GM20431 (cell line): ENCODE measurements at regions not wholly inside any gene's neighbourhood (a gene's known extent, or its start where the extent isn't known, plus 50 kb on each side); places are given as distances from the start of the nearest gene placed in this dataset.

ENCODE experiments used
- in situ Hi-C: fragments of 300-500 bp; cut with MseI, MboI; formaldehyde crosslinking; loops from one replicate; pipeline ENCODE4 v1.15.0; 2020; ENCODE audit warnings: low sequenced_read_pairs; ENCODE audit not compliant: unreplicated experiment

DNA sequence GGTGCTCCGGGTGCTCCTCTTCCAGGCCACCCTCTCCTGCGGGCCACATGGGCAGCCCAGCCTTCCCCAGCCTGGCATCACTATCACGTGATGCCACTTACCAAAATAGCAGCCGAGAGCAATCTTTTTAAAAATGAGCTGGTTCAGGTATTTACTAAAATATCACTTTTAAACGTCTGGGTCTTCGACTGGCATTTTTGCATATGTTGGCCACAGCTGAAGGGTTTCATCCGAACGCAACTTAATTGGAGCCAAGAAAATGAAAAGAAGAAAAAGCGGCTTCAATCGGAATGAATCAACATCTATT lies 94.6 kb upstream of the ANO1 start:
- in situ Hi-C loops = no loop called here

DNA sequence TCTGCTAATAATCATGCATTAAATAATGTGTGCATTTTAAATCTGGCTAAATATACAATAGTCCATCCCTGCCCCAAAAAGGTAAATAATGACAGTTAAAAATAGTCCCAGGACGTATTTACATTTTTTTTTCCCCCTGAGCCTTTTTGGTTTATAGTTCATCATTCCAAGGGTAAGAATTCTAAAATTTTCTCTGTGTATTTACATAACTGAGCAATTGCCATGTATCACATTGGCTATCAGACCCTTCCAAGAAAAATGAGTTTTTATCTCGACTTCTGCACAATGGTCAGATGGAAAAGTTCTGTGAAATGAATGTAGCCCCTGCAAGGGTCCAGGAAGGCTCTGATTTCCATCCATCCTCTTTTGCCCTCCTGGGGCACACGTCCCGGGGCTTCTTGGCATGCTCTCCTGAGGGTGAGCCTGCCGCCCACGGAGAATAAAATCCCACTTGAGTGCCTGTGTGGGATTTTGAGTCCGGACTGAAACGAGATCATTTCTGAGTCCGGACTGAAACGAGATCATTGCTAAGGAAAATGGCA lies 94.1 kb upstream of the ANO1 start:
- in situ Hi-C loops = no loop called here

DNA sequence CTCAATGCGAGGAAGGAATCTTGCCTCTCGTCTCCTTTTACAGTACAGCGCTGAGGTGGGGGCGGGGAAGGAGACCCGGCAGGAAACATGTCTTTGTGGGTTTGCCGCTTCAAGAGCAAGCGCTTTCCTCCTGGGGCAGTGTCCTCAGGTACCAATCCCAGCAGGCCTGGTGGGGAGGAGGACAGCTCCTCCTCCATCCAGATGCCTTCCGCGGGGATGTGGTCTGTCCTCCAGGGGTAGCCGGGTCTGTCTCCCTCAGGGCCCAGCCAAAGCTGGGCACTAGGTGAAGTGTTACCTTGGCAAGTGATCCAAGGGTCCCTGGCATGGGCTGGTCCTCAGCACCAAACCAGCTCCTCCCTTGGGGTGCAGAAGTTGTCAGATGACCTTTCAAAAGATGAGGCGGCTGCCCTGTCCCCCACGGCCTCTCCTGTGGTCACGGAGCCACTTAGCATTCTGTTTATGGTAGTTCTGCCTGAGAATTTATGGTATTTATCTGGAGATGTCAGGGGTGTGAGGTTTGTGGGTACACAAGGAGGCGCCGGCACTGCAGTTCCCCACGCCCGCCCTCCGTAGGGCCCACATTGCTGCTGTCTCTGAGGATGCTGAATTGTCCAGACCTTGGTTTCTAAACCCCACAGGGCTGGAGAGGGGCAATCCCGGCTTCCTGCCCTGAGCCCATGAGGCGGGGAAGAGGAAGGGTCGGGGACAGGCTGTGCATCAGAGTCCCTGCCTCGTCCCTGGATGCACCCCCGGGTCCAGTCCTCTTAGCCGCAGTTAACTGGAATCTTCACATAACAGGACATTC lies 93.5 kb upstream of the ANO1 start:
- in situ Hi-C loops = no loop called here

DNA sequence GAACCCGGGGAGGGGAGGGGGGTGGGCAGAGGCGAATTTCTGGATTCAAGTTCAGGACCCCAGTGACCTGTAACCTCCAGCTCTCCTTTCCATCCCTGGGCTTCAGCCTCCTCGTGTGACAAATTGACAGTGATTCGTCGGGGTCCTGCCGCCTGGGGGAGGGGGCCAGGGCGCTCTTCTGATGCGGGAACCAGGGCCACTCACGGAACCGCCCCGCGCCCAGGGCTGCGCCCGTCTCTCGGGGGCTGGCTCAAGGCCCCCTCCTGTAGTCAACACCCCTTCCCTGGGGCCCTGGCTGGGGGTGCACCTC lies 92.8 kb upstream of the ANO1 start:
- in situ Hi-C loops = no loop called here

DNA sequence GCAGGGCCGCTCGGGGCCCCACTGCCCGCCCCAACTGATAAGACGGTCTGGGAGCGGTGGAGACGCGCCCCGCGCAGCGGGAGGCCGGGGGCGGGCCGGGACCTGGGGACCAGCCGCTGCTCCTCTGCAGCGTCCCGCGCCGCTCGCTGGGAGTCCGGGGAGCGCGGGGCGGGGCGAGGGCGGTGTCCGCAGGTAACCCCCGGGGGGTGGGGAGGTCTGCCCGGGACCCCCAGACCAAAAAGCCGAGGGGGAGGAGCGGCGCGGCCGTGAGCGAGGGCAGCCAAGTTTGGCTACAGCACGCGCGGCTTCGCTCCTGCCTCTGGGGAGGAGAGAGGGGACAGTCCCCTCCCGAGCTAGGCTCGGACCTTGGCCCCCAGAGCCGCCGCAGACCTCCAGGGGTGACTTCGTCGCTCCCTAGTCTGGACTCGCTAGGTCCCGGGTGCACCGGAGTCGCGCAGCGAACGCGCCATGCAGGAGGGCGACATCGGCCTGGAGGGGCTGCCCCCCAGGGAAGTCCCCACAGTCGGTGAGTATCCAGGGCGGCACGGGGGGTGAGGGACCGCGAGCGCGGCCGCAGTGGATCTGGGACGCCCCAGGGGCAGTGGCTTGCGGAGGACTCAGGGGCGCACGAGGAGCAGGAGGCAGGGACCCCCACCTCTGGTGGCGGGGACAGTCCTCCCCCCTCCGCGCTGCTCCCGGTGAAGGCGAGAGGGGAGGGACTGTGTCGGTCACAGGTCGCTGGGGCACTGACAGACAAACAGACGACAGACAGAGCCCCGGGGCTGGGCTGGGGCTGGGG lies 92.3 kb upstream of the ANO1 start:
- in situ Hi-C loops = no loop called here

DNA sequence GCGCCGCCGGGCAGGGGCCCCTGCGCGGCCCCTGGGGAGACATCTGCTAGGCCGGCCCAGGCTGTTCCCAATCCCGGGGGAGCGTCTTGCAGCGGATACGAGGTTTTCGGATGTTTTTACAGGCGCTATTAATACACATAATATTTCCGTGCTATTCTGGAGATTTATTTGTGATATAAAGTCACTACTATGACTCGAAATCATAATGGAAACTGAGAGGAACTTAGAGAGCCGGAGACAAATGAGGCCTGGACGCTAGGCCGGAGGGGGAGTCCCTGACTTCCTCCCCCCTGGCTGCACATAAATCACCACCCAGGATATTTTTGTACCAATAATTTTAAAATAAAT lies 91.7 kb upstream of the ANO1 start:
- in situ Hi-C loops = no loop called here

DNA sequence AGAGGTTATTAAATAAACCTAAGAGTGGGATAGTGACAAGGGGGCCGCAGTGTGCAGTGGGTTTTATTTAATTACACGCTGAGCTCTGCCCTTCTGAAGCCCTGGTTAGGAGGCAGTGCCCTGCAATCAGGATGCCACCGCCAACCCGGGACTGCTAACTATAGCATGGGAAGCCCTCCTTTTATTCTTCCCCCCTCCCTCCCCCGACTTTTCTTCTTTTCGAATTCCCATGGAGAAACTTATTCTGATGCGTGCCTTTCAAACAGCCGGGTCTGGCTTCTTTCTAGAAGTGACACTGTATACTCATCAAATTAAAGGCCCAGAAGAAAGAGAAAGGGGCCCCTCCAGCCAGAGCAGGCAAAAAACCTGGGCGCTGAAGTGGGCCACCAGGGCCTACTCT lies 91.3 kb upstream of the ANO1 start:
- in situ Hi-C loops = no loop called here

DNA sequence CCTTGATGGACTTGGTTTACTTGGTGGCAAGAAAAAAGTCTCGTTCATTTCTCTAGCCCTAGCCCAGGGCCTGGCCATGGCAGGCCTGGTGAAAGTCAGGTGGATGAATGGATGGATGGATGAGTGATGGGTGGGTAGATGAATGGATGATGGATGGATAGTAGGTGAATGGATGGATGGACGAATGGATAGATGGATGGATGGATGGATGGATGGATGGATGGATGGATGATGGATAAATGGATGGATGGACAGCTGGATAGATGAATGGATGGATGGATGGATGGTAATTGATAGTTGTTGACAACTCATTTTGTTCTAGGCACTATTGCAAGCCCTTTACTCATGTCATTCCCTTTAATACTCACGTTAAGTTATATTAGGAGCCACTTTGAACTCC lies 86.1 kb upstream of the ANO1 start:
- in situ Hi-C loops = no loop called here

DNA sequence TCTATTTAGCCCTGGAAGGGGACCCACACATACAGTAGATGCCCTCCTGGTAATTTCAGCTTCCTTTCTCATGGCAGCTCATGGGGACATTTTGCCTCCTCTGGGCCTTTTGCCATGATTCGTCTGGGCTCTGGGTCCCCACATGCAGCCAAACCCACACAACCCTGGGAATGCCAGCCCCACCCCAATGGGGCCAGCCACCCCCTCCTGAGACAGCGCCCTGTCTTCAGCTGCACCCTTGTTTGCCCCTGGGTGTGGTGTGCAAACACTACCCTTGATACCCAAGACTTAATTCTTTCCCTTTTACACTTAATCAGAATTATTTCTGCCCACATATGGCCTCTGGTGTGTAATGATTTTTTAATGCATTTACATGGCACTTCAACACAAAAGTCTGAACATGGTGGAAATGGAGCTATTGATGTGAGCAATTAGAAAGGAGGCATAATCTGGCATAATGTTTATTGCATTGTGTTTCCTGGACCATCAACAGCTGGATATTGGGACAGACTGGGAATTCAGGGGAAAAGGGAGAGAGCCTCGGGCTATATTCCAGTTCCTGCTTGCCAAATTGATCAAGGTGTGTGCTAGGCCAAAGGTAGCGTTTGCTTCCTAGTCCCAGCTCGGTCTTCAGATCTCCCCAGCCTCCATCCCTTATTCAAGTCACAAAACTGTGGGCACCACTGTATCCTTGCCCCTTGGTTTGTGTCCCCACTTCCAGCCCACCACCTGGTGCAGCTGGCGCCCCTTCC lies 85.0 kb upstream of the ANO1 start:
- in situ Hi-C loops = no loop called here

DNA sequence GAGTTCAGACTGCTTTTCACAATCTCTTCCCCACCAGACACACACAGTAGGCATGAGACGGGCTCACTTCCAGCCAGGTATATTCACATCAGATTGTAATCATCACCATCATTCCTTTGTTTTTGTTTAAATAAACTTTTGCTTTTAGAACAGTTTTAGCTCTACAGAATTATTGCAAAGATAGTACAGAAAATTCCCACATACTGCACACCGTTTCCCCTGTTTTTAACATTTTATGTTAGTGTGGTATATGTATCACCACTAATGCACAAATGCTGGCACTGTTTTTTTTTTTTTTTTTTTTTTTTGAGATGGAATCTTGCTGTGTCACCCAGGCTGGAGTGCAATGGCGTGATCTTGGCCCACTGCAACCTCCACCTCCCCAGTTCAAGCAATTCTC lies 83.3 kb upstream of the ANO1 start:
- in situ Hi-C loops = no loop called here

DNA sequence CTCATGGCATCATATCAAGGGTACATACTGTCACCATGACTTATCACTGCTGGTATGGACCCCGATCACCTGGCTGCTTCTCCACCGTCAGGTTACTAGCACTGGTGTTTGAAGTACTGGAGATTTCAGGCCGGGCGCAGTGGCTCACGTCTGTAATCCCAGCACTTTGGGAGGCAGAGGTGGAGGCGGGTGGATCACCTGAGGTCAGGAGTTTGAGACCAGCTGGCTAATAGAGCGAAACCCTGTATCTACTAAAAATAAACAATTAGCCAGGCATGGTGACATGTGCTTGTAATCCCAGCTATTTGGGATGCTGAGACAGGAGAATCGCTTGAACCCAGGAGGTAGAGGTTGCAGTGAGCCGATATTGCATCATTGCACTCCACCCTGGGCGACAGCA lies 82.4 kb upstream of the ANO1 start:
- in situ Hi-C loops = no loop called here

DNA sequence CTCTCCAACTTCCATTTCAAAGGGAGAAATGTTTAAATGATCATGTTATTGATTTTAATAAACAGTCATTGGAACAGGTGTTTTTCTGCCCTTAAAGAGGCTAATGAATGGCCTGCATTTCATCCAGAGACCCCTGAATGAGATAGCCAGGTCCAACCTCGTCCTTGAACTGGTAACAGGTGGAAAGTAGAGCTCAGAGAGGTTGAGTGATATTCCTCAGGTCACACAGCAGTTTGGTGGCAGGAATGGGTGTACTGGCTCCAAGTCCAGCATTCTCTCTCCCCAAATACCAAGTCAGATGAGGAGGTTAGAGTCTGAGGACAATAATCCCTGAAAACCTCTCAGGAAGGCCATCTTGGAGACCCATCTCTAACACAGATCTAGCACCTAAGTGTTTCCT lies 81.7 kb upstream of the ANO1 start:
- in situ Hi-C loops = no loop called here

DNA sequence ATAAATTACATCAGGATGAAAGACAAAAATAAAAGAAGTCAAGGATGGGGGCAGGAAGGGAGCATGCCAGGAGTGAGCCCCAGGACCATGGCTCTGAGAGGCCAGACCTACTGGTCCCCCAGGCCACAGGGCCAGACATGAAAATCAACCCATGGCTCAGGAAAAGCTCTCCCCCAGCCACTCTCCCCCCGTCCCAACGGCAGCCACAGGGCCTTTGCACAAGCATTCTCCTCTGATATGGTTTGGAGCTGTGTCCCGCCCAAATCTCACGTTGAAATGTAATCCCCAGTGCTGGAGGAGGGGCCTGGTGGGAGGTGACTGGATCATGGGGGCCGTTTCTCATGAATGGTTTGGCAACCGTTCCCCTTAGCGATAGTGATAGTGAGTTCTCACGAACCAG lies 80.8 kb upstream of the ANO1 start:
- in situ Hi-C loops = no loop called here

DNA sequence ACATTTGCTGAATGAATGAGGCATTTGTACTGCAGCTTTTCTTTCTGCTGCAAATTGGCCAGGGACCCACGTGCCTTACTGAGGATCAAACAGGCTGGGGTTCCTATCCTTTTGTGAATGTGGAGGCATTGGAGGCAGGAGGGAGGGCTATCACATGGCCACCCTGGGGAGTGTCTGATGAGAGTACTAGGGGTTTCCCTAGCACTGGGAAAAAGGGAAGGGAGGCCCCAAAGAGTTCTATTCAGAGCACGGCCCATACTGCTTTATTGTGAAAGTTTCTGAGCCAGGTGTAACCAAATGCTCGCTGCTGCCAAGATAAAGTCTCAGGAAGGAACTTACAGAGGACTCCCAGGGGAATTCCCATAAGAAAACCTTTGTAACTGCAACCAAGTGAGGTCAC lies 78.4 kb upstream of the ANO1 start:
- in situ Hi-C loops = no loop called here

DNA sequence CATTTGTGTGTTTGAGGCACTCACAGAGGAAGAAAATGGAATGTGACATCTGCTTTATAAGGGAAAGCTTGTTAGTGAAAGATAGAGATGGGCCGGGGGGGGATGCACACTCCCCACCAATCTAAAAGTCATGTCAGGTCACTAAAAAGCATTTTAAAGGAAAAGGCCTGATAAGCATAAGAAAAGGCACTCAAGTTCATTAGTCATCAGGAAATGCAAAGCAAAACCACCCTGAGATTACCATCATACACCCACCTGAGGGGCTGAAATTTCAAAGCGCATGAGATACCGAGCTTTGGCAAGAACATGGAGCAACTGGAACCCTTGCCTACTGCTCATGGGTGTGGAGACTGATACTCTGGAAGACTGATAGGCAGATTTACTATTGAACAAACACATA lies 77.9 kb upstream of the ANO1 start:
- in situ Hi-C loops = no loop called here

DNA sequence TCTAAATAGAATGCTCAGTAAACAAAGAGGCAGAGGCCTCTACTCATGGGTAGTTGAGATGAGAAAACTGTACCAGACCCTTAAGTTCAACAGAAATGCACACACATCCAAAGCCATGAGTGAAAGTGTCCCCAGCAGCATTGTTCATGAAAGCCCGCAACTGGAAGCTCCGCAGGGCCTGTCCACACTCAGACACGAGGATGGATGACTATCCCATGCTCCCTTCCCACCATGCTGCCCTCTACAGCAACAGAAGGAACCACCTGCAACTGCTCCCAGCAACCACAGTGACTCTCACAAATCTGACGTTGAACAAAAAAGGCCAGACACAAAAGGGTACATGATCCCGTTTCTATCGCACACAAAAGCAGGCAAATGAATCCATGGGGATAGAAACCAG lies 76.9 kb upstream of the ANO1 start:
- in situ Hi-C loops = no loop called here

DNA sequence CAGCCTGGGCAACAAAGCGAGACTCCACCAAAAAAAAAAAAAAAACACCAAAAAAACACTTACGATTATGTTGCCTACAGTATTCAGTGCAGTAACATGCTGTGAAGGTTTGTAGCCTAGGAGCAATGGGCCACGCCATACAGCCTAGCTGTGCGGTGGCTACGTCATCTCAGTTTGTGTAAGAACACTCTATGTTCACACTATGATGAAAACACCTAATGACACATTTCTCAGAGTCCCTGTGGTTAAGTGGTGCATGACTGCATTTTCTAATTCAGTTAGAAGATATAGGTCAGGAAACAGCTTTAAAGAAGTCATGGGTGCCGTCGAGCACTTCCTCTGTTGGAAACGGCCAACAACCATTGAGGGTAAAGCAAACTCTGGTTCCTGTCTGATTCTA lies 75.7 kb upstream of the ANO1 start:
- in situ Hi-C loops = no loop called here

DNA sequence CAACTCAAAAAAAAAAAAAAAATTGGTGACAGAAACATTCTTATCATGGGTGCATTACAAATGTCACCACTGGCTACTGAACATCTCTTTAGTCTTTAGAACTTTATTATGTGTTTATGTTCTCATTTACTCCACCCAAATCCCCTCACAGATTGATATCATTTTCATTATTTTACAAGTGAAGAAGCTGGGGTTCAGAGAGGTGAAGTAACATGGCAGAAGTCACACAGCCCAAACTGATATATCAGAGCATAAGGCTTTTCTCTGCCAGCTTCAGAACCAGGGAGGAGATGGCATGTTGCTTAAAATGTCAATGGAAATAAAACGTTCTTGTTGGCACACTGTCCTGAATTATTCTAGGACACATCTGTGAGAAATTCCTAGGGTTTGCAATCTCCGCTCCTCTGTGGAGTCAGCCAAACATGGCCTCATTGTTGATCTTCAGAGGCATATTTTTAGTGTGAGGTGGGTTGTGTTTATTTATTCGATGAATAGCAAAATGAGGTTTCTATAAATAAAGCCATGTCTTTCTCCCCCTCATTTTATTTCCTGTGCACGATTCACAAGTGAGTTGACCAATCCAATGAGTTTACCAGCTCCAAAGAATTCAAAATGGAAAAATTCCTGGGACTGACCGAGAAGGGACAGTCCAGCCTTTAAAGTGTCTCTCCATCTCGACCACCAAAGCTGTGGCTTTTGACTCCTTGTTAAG lies 72.9 kb upstream of the ANO1 start:
- in situ Hi-C loops = no loop called here

DNA sequence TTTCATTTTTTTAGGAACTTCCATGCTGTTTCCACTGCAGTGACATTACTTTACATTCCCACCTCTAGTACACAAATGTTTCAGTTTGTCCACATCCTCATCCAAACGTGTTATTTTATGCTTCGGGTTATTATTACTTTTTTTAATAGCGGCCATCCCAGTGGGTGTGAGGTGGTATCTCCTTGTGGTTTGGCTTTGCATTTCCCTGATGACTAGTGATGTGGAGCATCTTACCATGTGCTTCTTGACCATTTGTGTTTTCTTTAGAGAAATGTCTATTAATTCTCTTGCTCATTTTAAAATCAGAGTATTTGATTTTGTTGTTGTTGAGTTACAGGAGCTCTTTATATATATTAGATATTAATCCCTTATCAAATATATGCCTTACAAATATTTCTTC lies 70.3 kb upstream of the ANO1 start:
- in situ Hi-C loops = no loop called here

DNA sequence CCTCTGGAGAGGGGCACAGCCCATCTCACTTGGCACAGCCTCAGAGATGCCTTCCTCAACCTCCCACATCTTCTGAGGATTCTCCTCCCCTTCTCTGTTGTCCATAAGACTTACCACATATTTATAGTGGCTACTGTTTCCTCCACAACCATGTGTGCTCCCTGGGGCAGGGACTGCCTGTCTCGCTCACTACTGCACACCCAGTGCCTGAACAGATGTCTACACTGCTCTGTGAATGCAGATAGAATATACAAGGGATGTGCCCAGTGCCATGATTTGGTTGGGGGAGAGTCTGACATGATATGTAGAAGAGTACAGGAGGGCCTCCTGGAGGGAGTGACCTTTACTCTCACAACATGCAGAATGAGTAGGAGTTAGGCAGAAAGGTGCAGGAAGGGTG lies 67.3 kb upstream of the ANO1 start:
- in situ Hi-C loops = no loop called here
